Liver (tissue), 8 donors: ENCODE measurements at regions not wholly inside any gene's neighbourhood (a gene's known extent, or its start where the extent isn't known, plus 50 kb on each side); places are given as distances from the start of the nearest gene placed in this dataset.

Source experiments
- DNase-seq: peaks from one replicate; pipeline ENCODE4 v3.0.0-alpha.2; 2017; ENCODE audit warnings: low spot score
- H3K27ac ChIP-seq, 2 donors: one replicate each; pipeline ENCODE4 v1.7.0; 2013; ENCODE audit warnings: inconsistent platforms in 2 of 2, low read length in 2 of 2, control low read depth in 1 of 2, low read depth in 1 of 2, mild to moderate bottlenecking in 1 of 2
- H3K27me3 ChIP-seq, 4 donors: one replicate each; pipeline versions ENCODE4 v1.6.1 to v1.7.0; 2013; ENCODE audit warnings: low read length in 3 of 4, inconsistent platforms in 1 of 4, mild to moderate bottlenecking in 1 of 4, moderate library complexity in 1 of 4; ENCODE audit not compliant: control insufficient read depth in 4 of 4, insufficient read depth in 4 of 4
- H3K36me3 ChIP-seq, 4 donors: one replicate each; pipeline versions ENCODE4 v1.6.1 to v1.7.0; 2013; ENCODE audit warnings: low read length in 3 of 4, mild to moderate bottlenecking in 3 of 4, low read depth in 1 of 4, moderate library complexity in 1 of 4; ENCODE audit not compliant: control insufficient read depth in 4 of 4, insufficient read depth in 3 of 4
- H3K4me1 ChIP-seq, 4 donors: one replicate each; pipeline versions ENCODE4 v1.6.1 to v1.7.0; 2013; ENCODE audit warnings: low read length in 3 of 4, mild to moderate bottlenecking in 3 of 4, moderate library complexity in 1 of 4; ENCODE audit not compliant: control insufficient read depth in 4 of 4, insufficient read depth in 4 of 4
- H3K4me3 ChIP-seq, 3 donors: one replicate each; pipeline versions ENCODE4 v1.6.1 to v1.7.0; 2013; ENCODE audit warnings: low read length in 3 of 3, control low read depth in 1 of 3, low read depth in 1 of 3, mild to moderate bottlenecking in 1 of 3
- H3K9ac ChIP-seq, 2 donors: one replicate each; pipeline ENCODE4 v1.7.0; 2013; ENCODE audit warnings: low read length in 2 of 2, mild to moderate bottlenecking in 2 of 2, moderate library complexity in 2 of 2, control low read depth in 1 of 2, low read depth in 1 of 2
- H3K9me3 ChIP-seq, 4 donors: one replicate each; pipeline versions ENCODE4 v1.6.1 to v1.7.0; 2013; ENCODE audit warnings: low read length in 3 of 4; ENCODE audit not compliant: control insufficient read depth in 4 of 4
- CTCF ChIP-seq: fragments of 150-350 bp; IDR thresholded peaks from 2 replicates; pipeline ENCODE4 v1.5.1; 2017; ENCODE audit warnings: improper control_type of control experiment, low read depth, low read length; ENCODE audit not compliant: missing input control
- EGR1 ChIP-seq, 2 donors: IDR thresholded peaks; 2 replicates each; pipeline ENCODE4 v1.6.1; 2016 to 2018; ENCODE audit warnings: antibody characterized with exemption in 2 of 2, low read depth in 2 of 2
- FOXA2 ChIP-seq: IDR thresholded peaks from 2 replicates; pipeline ENCODE4 v1.6.1; 2016; ENCODE audit warnings: antibody characterized with exemption
- HNF4A ChIP-seq, 2 donors: conservative IDR thresholded peaks; 2 replicates each; pipeline ENCODE4 v1.6.1; 2016; ENCODE audit warnings: antibody characterized with exemption in 2 of 2, mild to moderate bottlenecking in 2 of 2
- HNF4G ChIP-seq: IDR thresholded peaks from 2 replicates; pipeline ENCODE4 v1.6.1; 2016; ENCODE audit warnings: antibody characterized with exemption
- JUND ChIP-seq, 2 donors: IDR thresholded peaks; 2 replicates each; pipeline ENCODE4 v1.6.1; 2016; ENCODE audit warnings: antibody characterized with exemption in 2 of 2
- MAX ChIP-seq: IDR thresholded peaks from 2 replicates; pipeline ENCODE4 v1.6.1; 2016; ENCODE audit warnings: antibody characterized with exemption
- NR2F2 ChIP-seq: IDR thresholded peaks from 2 replicates; pipeline ENCODE4 v1.6.1; 2016; ENCODE audit warnings: antibody characterized with exemption
- REST ChIP-seq: IDR thresholded peaks from 2 replicates; pipeline ENCODE4 v1.6.1; 2016; ENCODE audit warnings: antibody characterized with exemption, mild to moderate bottlenecking
- RXRA ChIP-seq, 2 donors: IDR thresholded peaks; 2 replicates each; pipeline ENCODE4 v1.6.1; 2017 to 2018; ENCODE audit warnings: antibody characterized with exemption in 2 of 2, mild to moderate bottlenecking in 1 of 2
- SP1 ChIP-seq: IDR thresholded peaks from 2 replicates; pipeline ENCODE4 v1.6.1; 2018; ENCODE audit warnings: antibody characterized with exemption, mild to moderate bottlenecking
- TAF1 ChIP-seq: conservative IDR thresholded peaks from 2 replicates; pipeline ENCODE4 v1.6.1; 2016; ENCODE audit warnings: antibody characterized with exemption, mild to moderate bottlenecking
- WGBS: extraction: QIAGEN DNeasy Blood & Tissue Kit; methylation state at CpG from one replicate; pipeline ENCODE4 v1.1.7; 2013; 5-methylcytosine and 5-hydroxymethylcytosine counted together
- donor health status: healthy.
- donor health status: healthy.
- donor health status: healthy.
- donor health status: healthy.
- donor health status: healthy.

DNA sequence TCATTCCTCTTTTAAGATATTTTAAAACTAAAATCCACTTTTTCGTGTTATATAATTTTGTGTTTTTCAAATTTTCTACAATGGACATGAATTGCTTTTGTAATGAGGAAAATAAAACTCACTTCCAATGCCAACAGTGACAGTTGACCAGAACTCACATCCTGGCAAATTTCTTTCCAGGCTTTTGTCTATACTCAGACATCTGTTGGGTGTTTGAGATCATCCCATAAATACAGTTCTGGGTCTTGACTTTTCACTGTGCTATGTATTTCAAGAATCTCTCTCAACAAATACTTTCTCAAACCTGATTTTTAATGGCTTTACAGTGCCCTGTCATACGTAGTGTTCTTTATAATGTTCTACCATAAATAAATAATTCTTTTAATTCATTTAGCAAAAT lies 57.6 kb downstream of the RPL37A start:
- DNase-seq: no peak
- Histone ChIP-seq H3K27me3 (no peaks in the 10 kb centered on the region), H3K4me1 (peaks cover 0 to 5% (median 0%) of the 10 kb centered on the region in 4 donors), H3K4me3 (no peak overlapping the region), H3K9ac (no peak overlapping the region), H3K27ac (no peak overlapping the region), H3K9me3 (no peaks in the 10 kb centered on the region), H3K36me3 (no peaks in the 10 kb centered on the region)
- no peak for TF ChIP-seq FOXA2
- TF ChIP-seq MAX: no peak
- TF ChIP-seq TAF1: no peak
- no peak for TF ChIP-seq EGR1 (IDR thresholded peaks at IDR 0.05; ENCODE audit: low read depth in 2 of 2)
- no peak for TF ChIP-seq REST
- TF ChIP-seq CTCF: no peak
- TF ChIP-seq HNF4A (conservative IDR thresholded peaks at IDR 0.05): no peak
- TF ChIP-seq NR2F2: no peak
- TF ChIP-seq HNF4G: no peak
- 95% methylated on average over 2 of the region's 2 CpGs for WGBS

- no peaks in the 10 kb centered on the region for H3K27me3 ChIP-seq
- WGBS: 91% methylated on average over 7 of the region's 7 CpGs
- H3K36me3 ChIP-seq: no peaks in the 10 kb centered on the region
- H3K4me3 ChIP-seq: no peak overlapping the region
- no peak for DNase-seq
- H3K27ac ChIP-seq: no peak overlapping the region
- H3K4me1 ChIP-seq: peaks cover 0 to 5% (median 0%) of the 10 kb centered on the region in 4 donors
- H3K9me3 ChIP-seq: no peaks in the 10 kb centered on the region
- H3K9ac ChIP-seq: no peak overlapping the region
- TF ChIP-seq MAX: no peak
- no peak for TF ChIP-seq EGR1 (IDR thresholded peaks at IDR 0.05; ENCODE audit: low read depth in 2 of 2)
- TF ChIP-seq SP1: no peak
- no peak for TF ChIP-seq CTCF
- no peak for TF ChIP-seq RXRA (IDR thresholded peaks at IDR 0.05)
- TF ChIP-seq NR2F2: no peak
- no peak for TF ChIP-seq HNF4A (conservative IDR thresholded peaks at IDR 0.05)
- no peak for TF ChIP-seq JUND (IDR thresholded peaks at IDR 0.05)
Measured at GRCh38 chr2:216557413-216557812, 58.8 kb downstream of the RPL37A start.
